H1 (cell line): ENCODE measurements at regions not wholly inside any gene's neighbourhood (a gene's known extent, or its start where the extent isn't known, plus 50 kb on each side); places are given as distances from the start of the nearest gene placed in this dataset.

Experiments used
- CBX5 ChIP-seq: fragments of 300-800, 300-1000 bp; sonication (generic); IDR thresholded peaks from 2 replicates; pipeline ENCODE4 v1.7.1; 2016; ENCODE audit warnings: antibody characterized with exemption, low read length, low read depth
- CTCF ChIP-seq, 3 experiments: IDR thresholded peaks; 1 replicate in 2 of 3; 2 replicates in 1 of 3; pipeline versions ENCODE4 v1.5.1 to v1.6.1; 2011; ENCODE audit warnings: low read length in 3 of 3, mild to moderate bottlenecking in 3 of 3, inconsistent platforms in 2 of 3, low read depth in 1 of 3, moderate library complexity in 1 of 3; ENCODE audit not compliant: insufficient read depth in 1 of 3; ENCODE audit errors: control extremely low read depth in 1 of 3
- EP300 ChIP-seq, 2 experiments: IDR thresholded peaks; 1 replicate in 1 of 2; 2 replicates in 1 of 2; pipeline ENCODE4 v1.6.1; 2011 to 2012; ENCODE audit warnings: low read depth in 2 of 2, low read length in 2 of 2, mild to moderate bottlenecking in 2 of 2, borderline replicate concordance in 1 of 2, inconsistent platforms in 1 of 2, moderate library complexity in 1 of 2
- EZH2 ChIP-seq: fragments of 200-600 bp; sonication (generic); IDR thresholded peaks from 2 replicates; pipeline ENCODE4 v1.7.1; 2012; ENCODE audit warnings: low read depth, mild to moderate bottlenecking, moderate library complexity, low read length, inconsistent platforms; ENCODE audit not compliant: severe bottlenecking
- GABPA ChIP-seq: IDR thresholded peaks from 2 replicates; pipeline ENCODE4 v1.6.1; 2011; ENCODE audit warnings: mild to moderate bottlenecking, low read length, moderate library complexity, borderline replicate concordance; ENCODE audit not compliant: insufficient read depth
- POLR2A ChIP-seq, 2 experiments: IDR thresholded peaks; 1 replicate in 1 of 2; 2 replicates in 1 of 2; pipeline ENCODE4 v1.6.1; 2011; ENCODE audit warnings: low read depth in 2 of 2, low read length in 2 of 2, mild to moderate bottlenecking in 2 of 2; ENCODE audit errors: control extremely low read depth in 1 of 2
- POLR2AphosphoS5 ChIP-seq: IDR thresholded peaks from 2 replicates; pipeline ENCODE4 v1.6.1; 2011; ENCODE audit warnings: low read depth, low read length
- SIN3A ChIP-seq, 2 experiments: IDR thresholded peaks in 1 of 2; conservative IDR thresholded peaks in 1 of 2; 2 replicates each; pipeline ENCODE4 v1.6.1; 2011 to 2012; ENCODE audit warnings: low read length in 2 of 2, improper control_type of control experiment in 1 of 2, low read depth in 1 of 2, mild to moderate bottlenecking in 1 of 2
- SP2 ChIP-seq: IDR thresholded peaks from 2 replicates; pipeline ENCODE4 v1.6.1; 2012; ENCODE audit warnings: mild to moderate bottlenecking, low read length, inconsistent platforms
- TAF1 ChIP-seq: IDR thresholded peaks from 2 replicates; pipeline ENCODE4 v1.6.1; 2011; ENCODE audit warnings: mild to moderate bottlenecking, low read depth, low read length
- ZNF274 ChIP-seq: IDR thresholded peaks from 2 replicates; pipeline ENCODE4 v1.7.0; 2012; ENCODE audit warnings: low read length, borderline replicate concordance; ENCODE audit errors: extremely low read depth

- TF ChIP-seq POLR2A (IDR thresholded peaks at IDR 0.05; ENCODE audit: control extremely low read depth in 1 of 2, low read depth in 2 of 2, low read length in 2 of 2) (no peak), CTCF (IDR thresholded peaks at IDR 0.05; ENCODE audit: control extremely low read depth in 1 of 3, insufficient read depth in 1 of 3, low read depth in 1 of 3, low read length in 3 of 3) (no peak), ZNF274 (no peak), EP300 (IDR thresholded peaks at IDR 0.05; ENCODE audit: borderline replicate concordance in 1 of 2, low read depth in 2 of 2, low read length in 2 of 2) (no peak), POLR2AphosphoS5 (no peak), SIN3A (conservative IDR thresholded peaks at IDR 0.05 in 1 of 2, IDR thresholded peaks at IDR 0.05 in 1 of 2; ENCODE audit: low read depth in 1 of 2, low read length in 2 of 2) (no peak), TAF1 (no peak), SP2 (no peak), CBX5 (no peak), EZH2 (no peak), GABPA (no peak)
Observed at GRCh38 chr10:78629773-78630172, 439.0 kb upstream of the ZMIZ1 start.
